Chondrocyte (in vitro differentiated cells): ENCODE measurements at regions not wholly inside any gene's neighbourhood (a gene's known extent, or its start where the extent isn't known, plus 50 kb on each side); places are given as distances from the start of the nearest gene placed in this dataset.
"Not testable (repeated sequence)": the region's sequence is repeated elsewhere in the genome, so short reads cannot be mapped to it uniquely, and the experiment has no call there.

ENCODE experiments used
- DNase-seq: peaks from one replicate; pipeline ENCODE4 v3.0.0; 2021; ENCODE audit warnings: mixed read lengths, low spot score
- H3K27ac Mint-ChIP-seq: one replicate; pipeline ENCODE4 v1.8.0; 2021; ENCODE audit warnings: mild to moderate bottlenecking, moderate library complexity, mixed read lengths; ENCODE audit not compliant: unreplicated experiment
- H3K27me3 Mint-ChIP-seq: 2 replicates; pipeline ENCODE4 v1.8.0; 2021; ENCODE audit warnings: low read depth, mixed read lengths
- H3K36me3 Mint-ChIP-seq: 2 replicates; pipeline ENCODE4 v1.8.0; 2021; ENCODE audit warnings: low read depth, mixed read lengths
- H3K4me1 Mint-ChIP-seq: 2 replicates; pipeline ENCODE4 v1.8.0; 2021; ENCODE audit warnings: low read depth, mild to moderate bottlenecking, mixed read lengths
- H3K4me3 Mint-ChIP-seq: one replicate; pipeline ENCODE4 v1.8.0; 2021; ENCODE audit warnings: mild to moderate bottlenecking, moderate library complexity, mixed read lengths; ENCODE audit not compliant: unreplicated experiment
- H3K9me3 Mint-ChIP-seq: 2 replicates; pipeline ENCODE4 v1.8.0; 2021; ENCODE audit warnings: low read depth, mixed read lengths
- CTCF ChIP-seq: fragments of 200-600 bp; sonication (generic); IDR thresholded peaks from 2 replicates; pipeline ENCODE4 v1.5.0; 2021; ENCODE audit warnings: antibody characterized with exemption, mild to moderate bottlenecking, moderate library complexity

DNA sequence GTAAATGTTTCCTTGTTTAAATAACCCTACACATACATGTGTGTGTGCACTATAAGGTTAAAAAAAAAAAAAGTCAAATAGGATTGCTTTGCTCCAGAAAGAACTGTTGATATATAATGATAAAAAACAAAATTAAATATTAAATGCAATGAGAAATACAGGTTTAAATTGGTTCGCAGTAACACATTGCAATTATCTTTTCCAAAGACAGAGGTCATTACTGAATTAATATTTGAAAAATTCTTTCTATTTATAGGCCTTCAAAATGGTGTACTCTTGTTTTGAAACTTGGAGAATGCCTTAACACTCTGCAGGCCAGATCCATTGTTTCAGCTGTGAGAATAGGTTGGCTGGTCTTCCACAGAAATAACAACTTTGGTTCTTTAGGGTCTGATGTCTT is 319.0 kb upstream of the NUDT12 start:
- Mint-ChIP-seq H3K27ac (no peak overlapping the region), H3K36me3 (no peaks in the 10 kb centered on the region), H3K4me3 (no peak overlapping the region), H3K4me1 (peaks cover under 1% of the 10 kb centered on the region), H3K27me3 (no peaks in the 10 kb centered on the region), H3K9me3 (no peaks in the 10 kb centered on the region)
- peak; percentile 8 for TF ChIP-seq CTCF
- DNase-seq = no peak

DNA sequence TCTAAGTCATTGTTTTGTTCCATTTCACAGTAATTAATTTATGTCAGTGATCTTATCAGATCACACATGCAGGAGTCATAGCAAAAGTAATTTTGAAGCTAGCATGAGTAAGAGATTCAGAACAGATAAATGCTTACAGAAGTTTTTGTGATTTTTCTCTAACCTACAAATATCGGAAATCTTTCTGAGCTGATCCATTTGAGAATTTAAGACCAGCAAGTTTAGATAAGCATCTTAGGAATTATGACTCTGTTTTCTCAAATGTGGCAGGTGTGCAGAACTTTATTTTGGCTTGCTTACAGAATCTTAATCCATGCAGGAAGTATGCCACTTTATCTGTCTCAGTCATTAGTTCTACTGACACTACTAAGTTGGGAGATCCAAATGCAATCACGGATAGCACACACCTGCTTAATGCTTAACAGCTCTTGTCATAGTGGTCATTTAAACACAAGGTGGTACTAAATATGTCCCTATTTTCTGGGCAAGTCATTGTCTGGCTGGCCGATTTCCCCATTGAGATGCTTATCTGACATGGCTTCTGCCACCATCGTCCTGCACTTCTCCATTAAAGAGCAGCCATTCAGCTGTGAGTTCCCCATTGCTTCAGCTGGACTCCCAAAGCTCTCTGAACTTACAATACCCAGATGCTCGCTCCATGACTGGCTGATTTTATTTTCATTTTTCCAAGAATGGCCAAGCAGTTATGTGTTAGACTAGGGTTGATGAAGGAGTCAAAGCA is 305.4 kb upstream of the NUDT12 start:
- no peak for TF ChIP-seq CTCF
- Mint-ChIP-seq H3K4me1 (peaks cover 5% of the 10 kb centered on the region), H3K27ac (no peak overlapping the region), H3K36me3 (no peaks in the 10 kb centered on the region), H3K9me3 (no peaks in the 10 kb centered on the region), H3K27me3 (no peaks in the 10 kb centered on the region), H3K4me3 (no peak overlapping the region)
- no peak for DNase-seq

GRCh38 chr5:103866169-103866568 is 303.6 kb upstream of the NUDT12 start:
- Mint-ChIP-seq H3K36me3 (no peaks in the 10 kb centered on the region), H3K9me3 (no peaks in the 10 kb centered on the region), H3K4me1 (peaks cover 5% of the 10 kb centered on the region), H3K27me3 (no peaks in the 10 kb centered on the region), H3K27ac (no peak overlapping the region), H3K4me3 (no peak overlapping the region)
- no peak for DNase-seq
- no peak for TF ChIP-seq CTCF

DNA sequence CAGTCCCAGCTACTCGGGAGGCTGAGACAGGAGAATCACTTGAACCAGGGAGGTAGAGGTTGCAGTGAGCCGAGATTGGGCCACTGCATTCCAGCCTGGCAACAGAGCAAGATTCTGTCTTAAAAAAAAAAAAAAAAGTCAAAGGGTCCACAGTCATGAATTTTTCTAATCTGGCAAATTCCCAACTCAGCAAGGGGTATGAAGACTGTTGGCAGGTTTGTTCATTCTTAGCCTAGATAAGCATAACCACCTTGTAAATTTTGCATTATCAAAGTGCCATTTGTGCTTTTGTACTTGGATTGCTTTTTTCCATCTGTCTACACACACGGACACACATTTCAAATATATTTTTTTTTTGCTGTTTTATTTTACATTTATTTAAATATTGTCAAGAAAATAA is 299.8 kb upstream of the NUDT12 start:
- H3K27ac Mint-ChIP-seq = no peak overlapping the region
- H3K27me3 Mint-ChIP-seq = no peaks in the 10 kb centered on the region
- H3K4me1 Mint-ChIP-seq = peaks cover 5% of the 10 kb centered on the region
- DNase-seq = no peak
- no peaks in the 10 kb centered on the region for H3K36me3 Mint-ChIP-seq
- no peak for TF ChIP-seq CTCF
- no peaks in the 10 kb centered on the region for H3K9me3 Mint-ChIP-seq
- H3K4me3 Mint-ChIP-seq = no peak overlapping the region

- Mint-ChIP-seq H3K4me3 (no peak overlapping the region), H3K27ac (no peak overlapping the region), H3K4me1 (no peaks in the 10 kb centered on the region), H3K27me3 (no peaks in the 10 kb centered on the region), H3K36me3 (no peaks in the 10 kb centered on the region), H3K9me3 (no peaks in the 10 kb centered on the region)
- no peak for DNase-seq
- TF ChIP-seq CTCF = no peak
Measured at GRCh38 chr5:103860327-103860726, 297.7 kb upstream of the NUDT12 start.

- not testable (repeated sequence) for H3K27me3 Mint-ChIP-seq, H3K4me1 Mint-ChIP-seq, H3K36me3 Mint-ChIP-seq, H3K9me3 Mint-ChIP-seq, H3K27ac Mint-ChIP-seq, DNase-seq, H3K4me3 Mint-ChIP-seq
Measured at GRCh38 chr5:103858367-103858766, 295.8 kb upstream of the NUDT12 start.
